H1 (cell line): ENCODE measurements at regions not wholly inside any gene's neighbourhood (a gene's known extent, or its start where the extent isn't known, plus 50 kb on each side); places are given as distances from the start of the nearest gene placed in this dataset.

Experiments
- CTCF ChIA-PET: fragments of 300-600 bp; sonication (Branson Sonifier 250); formaldehyde crosslinking; loops from one replicate; lab custom pipeline; 2021; ENCODE audit not compliant: partially characterized antibody; lab: Charles Lee
- POLR2A ChIA-PET: fragments of 300-600 bp; sonication (Branson Sonifier 250); formaldehyde crosslinking; loops from one replicate; lab custom pipeline; 2021; ENCODE audit warnings: inconsistent platforms; ENCODE audit not compliant: partially characterized antibody; lab: Charles Lee
- DNase-seq, 2 experiments: peaks; one replicate each; pipeline versions ENCODE4 v3.0.0 to v3.0.0-alpha.2; 2010 to 2022; ENCODE audit warnings: low spot score in 2 of 2, low read depth in 1 of 2, mixed read lengths in 1 of 2
- FAIRE-seq: peaks from 2 replicates; lab custom pipeline; 2011; peaks lifted over from hg19 to GRCh38; lab: Jason Lieb, UNC
- H2AFZ ChIP-seq: 2 replicates; pipeline ENCODE4 v1.8.1; 2012; ENCODE audit warnings: low read length, inconsistent platforms
- H2AK5ac ChIP-seq: 2 replicates; pipeline ENCODE4 v1.6.1; 2013; ENCODE audit warnings: low read depth, low read length
- H2BK120ac ChIP-seq: replicated peaks from 2 replicates; pipeline ENCODE3; 2013; ENCODE audit warnings: low read depth, low read length, inconsistent platforms
- H2BK12ac ChIP-seq: 2 replicates; pipeline ENCODE4 v1.6.1; 2013; ENCODE audit warnings: low read depth, low read length
- H2BK15ac ChIP-seq: 2 replicates; pipeline ENCODE4 v1.6.1; 2013; ENCODE audit warnings: low read length
- H2BK20ac ChIP-seq: 2 replicates; pipeline ENCODE4 v1.6.1; 2013; ENCODE audit warnings: low read length
- H2BK5ac ChIP-seq: 2 replicates; pipeline ENCODE4 v1.6.1; 2013; ENCODE audit warnings: low read depth, low read length
- H3K14ac ChIP-seq: 2 replicates; pipeline ENCODE4 v1.6.1; 2013; ENCODE audit warnings: inconsistent platforms; ENCODE audit not compliant: insufficient read length
- H3K18ac ChIP-seq: 2 replicates; pipeline ENCODE4 v1.6.1; 2013; ENCODE audit warnings: low read length; ENCODE audit errors: extremely low read depth
- H3K23ac ChIP-seq: 2 replicates; pipeline ENCODE4 v1.6.1; 2013; ENCODE audit warnings: inconsistent platforms; ENCODE audit not compliant: insufficient read length
- H3K23me2 ChIP-seq: 2 replicates; pipeline ENCODE4 v1.6.1; 2013; ENCODE audit warnings: low read depth, low read length
- H3K27ac ChIP-seq: 2 replicates; pipeline ENCODE4 v1.6.1; 2011; ENCODE audit warnings: low read depth, low read length, inconsistent platforms
- H3K27me3 ChIP-seq, 4 experiments: replicated peaks in 1 of 4; 1 replicate in 1 of 4; 2 replicates in 3 of 4; pipeline versions ENCODE4 v1.6.1 to v1.8.1; 2011 to 2013; ENCODE audit warnings: low read length in 3 of 4, mild to moderate bottlenecking in 3 of 4, inconsistent platforms in 2 of 4, mixed read lengths in 2 of 4, moderate library complexity in 1 of 4; ENCODE audit not compliant: control insufficient read depth in 3 of 4, insufficient read depth in 3 of 4; ENCODE audit errors: extremely low read depth in 1 of 4
- H3K36me3 ChIP-seq, 4 experiments: 2 replicates each; pipeline versions ENCODE4 v1.6.1 to v1.8.1; 2011 to 2013; ENCODE audit warnings: mild to moderate bottlenecking in 4 of 4, low read length in 3 of 4, moderate library complexity in 2 of 4, control low read depth in 1 of 4, inconsistent platforms in 1 of 4; ENCODE audit not compliant: insufficient read depth in 4 of 4, control insufficient read depth in 2 of 4
- H3K4ac ChIP-seq: replicated peaks from 2 replicates; pipeline ENCODE3; 2013; ENCODE audit warnings: low read length, low read depth, mixed read lengths, inconsistent platforms; ENCODE audit not compliant: insufficient read length
- H3K4me1 ChIP-seq, 4 experiments: replicated peaks in 1 of 4; 1 replicate in 1 of 4; 2 replicates in 3 of 4; pipeline versions ENCODE4 v1.6.1 to v1.8.1; 2011 to 2013; ENCODE audit warnings: low read length in 3 of 4, inconsistent platforms in 2 of 4, mixed read lengths in 1 of 4; ENCODE audit not compliant: insufficient read depth in 4 of 4, control insufficient read depth in 3 of 4
- H3K4me2 ChIP-seq, 2 experiments: 2 replicates each; pipeline versions ENCODE4 v1.6.1 to v1.8.1; 2011 to 2013; ENCODE audit warnings: low read depth in 2 of 2, low read length in 2 of 2, control low read depth in 1 of 2, inconsistent platforms in 1 of 2, mild to moderate bottlenecking in 1 of 2; ENCODE audit not compliant: insufficient read depth in 1 of 2
- H3K4me3 ChIP-seq, 4 experiments: fragments of 200-600, 300-600 bp in 1 of 4; sonication (generic), shearing (Covaris generic), sonication (Bioruptor Twin) in 1 of 4; 2 replicates each; pipeline versions ENCODE4 v1.5.1 to v1.8.1; 2011 to 2016; ENCODE audit warnings: low read length in 4 of 4, low read depth in 3 of 4, control low read depth in 2 of 4, inconsistent platforms in 2 of 4, mild to moderate bottlenecking in 2 of 4, mixed read lengths in 1 of 4, moderate library complexity in 1 of 4; ENCODE audit not compliant: insufficient read depth in 2 of 4; ENCODE audit errors: extremely low read depth in 1 of 4
- H3K56ac ChIP-seq: replicated peaks from 2 replicates; pipeline ENCODE3; 2013; ENCODE audit warnings: low read depth, mild to moderate bottlenecking, mixed read lengths, low read length, inconsistent platforms; ENCODE audit not compliant: insufficient read length
- H3K79me1 ChIP-seq: 2 replicates; pipeline ENCODE4 v1.6.1; 2013; ENCODE audit warnings: low read depth, low read length, control low read depth
- H3K79me2 ChIP-seq, 2 experiments: 2 replicates each; pipeline versions ENCODE4 v1.6.1 to v1.8.1; 2012 to 2013; ENCODE audit warnings: low read length in 2 of 2, mild to moderate bottlenecking in 2 of 2, inconsistent platforms in 1 of 2; ENCODE audit not compliant: insufficient read depth in 2 of 2, control insufficient read depth in 1 of 2
- H3K9ac ChIP-seq, 4 experiments: replicated peaks in 1 of 4; 1 replicate in 1 of 4; 2 replicates in 3 of 4; pipeline versions ENCODE4 v1.6.1 to v1.8.1; 2011 to 2013; ENCODE audit warnings: low read depth in 3 of 4, low read length in 3 of 4, control low read depth in 2 of 4, mild to moderate bottlenecking in 2 of 4, moderate library complexity in 2 of 4, inconsistent platforms in 1 of 4; ENCODE audit errors: extremely low read depth in 1 of 4
- H3K9me3 ChIP-seq, 2 experiments: 2 replicates each; pipeline versions ENCODE4 v1.6.1 to v1.8.1; 2012 to 2013; ENCODE audit warnings: mild to moderate bottlenecking in 2 of 2, moderate library complexity in 2 of 2, control low read depth in 1 of 2, inconsistent platforms in 1 of 2, low read depth in 1 of 2, low read length in 1 of 2, mixed read lengths in 1 of 2; ENCODE audit not compliant: insufficient read depth in 2 of 2
- H4K20me1 ChIP-seq, 2 experiments: replicated peaks in 1 of 2; 2 replicates each; pipeline versions ENCODE3 to v1.8.1; 2011 to 2013; ENCODE audit warnings: inconsistent platforms in 2 of 2, low read length in 2 of 2, mild to moderate bottlenecking in 1 of 2; ENCODE audit not compliant: insufficient read depth in 2 of 2, control insufficient read depth in 1 of 2
- H4K5ac ChIP-seq: 2 replicates; pipeline ENCODE4 v1.6.1; 2013; ENCODE audit warnings: low read length, low read depth, mixed read lengths, inconsistent platforms; ENCODE audit not compliant: insufficient read length
- H4K8ac ChIP-seq: 2 replicates; pipeline ENCODE4 v1.8.0; 2013; ENCODE audit warnings: mild to moderate bottlenecking, moderate library complexity, low read length, inconsistent platforms; ENCODE audit not compliant: insufficient read depth; ENCODE audit errors: extremely low read depth
- H4K91ac ChIP-seq: replicated peaks from 2 replicates; pipeline ENCODE3; 2013; ENCODE audit warnings: low read length, mixed read lengths, inconsistent platforms; ENCODE audit not compliant: insufficient read length
- ASH2L ChIP-seq: fragments of 200-600, 300-600 bp; sonication (generic); IDR thresholded peaks from one replicate; pipeline ENCODE4 v1.7.1; 2017; ENCODE audit warnings: low read length
- CREB1 ChIP-seq: IDR thresholded peaks from 2 replicates; pipeline ENCODE4 v1.6.1; 2012; ENCODE audit warnings: inconsistent platforms
- KDM4A ChIP-seq: IDR thresholded peaks from one replicate; pipeline ENCODE4 v1.7.1; 2012; ENCODE audit warnings: low read depth, mild to moderate bottlenecking, moderate library complexity, low read length, inconsistent platforms; ENCODE audit not compliant: severe bottlenecking
- NANOG ChIP-seq: IDR thresholded peaks from 2 replicates; pipeline ENCODE4 v1.6.1; 2011; ENCODE audit warnings: low read length, low read depth, mild to moderate bottlenecking, inconsistent platforms; ENCODE audit not compliant: insufficient read depth, poor library complexity, severe bottlenecking
- TCF12 ChIP-seq: IDR thresholded peaks from 2 replicates; pipeline ENCODE4 v1.6.1; 2011; ENCODE audit warnings: low read depth, mild to moderate bottlenecking, low read length
- WGBS, 2 experiments: shearing (Covaris generic) in 1 of 2; methylation state at CpG; one replicate each; pipeline versions ENCODE4 v1.1.6 to v1.1.7; 2013 to 2015; ENCODE audit warnings: low lambda C conversion rate in 2 of 2, mixed read lengths in 2 of 2, inconsistent platforms in 1 of 2, low coverage in 1 of 2, missing lambda C conversion rate in 1 of 2; ENCODE audit not compliant: insufficient replicate concordance in 2 of 2, insufficient coverage in 1 of 2, insufficient read length in 1 of 2; ENCODE audit errors: extremely low coverage in 1 of 2, missing lambda C conversion rate in 1 of 2; 5-methylcytosine and 5-hydroxymethylcytosine counted together

DNA sequence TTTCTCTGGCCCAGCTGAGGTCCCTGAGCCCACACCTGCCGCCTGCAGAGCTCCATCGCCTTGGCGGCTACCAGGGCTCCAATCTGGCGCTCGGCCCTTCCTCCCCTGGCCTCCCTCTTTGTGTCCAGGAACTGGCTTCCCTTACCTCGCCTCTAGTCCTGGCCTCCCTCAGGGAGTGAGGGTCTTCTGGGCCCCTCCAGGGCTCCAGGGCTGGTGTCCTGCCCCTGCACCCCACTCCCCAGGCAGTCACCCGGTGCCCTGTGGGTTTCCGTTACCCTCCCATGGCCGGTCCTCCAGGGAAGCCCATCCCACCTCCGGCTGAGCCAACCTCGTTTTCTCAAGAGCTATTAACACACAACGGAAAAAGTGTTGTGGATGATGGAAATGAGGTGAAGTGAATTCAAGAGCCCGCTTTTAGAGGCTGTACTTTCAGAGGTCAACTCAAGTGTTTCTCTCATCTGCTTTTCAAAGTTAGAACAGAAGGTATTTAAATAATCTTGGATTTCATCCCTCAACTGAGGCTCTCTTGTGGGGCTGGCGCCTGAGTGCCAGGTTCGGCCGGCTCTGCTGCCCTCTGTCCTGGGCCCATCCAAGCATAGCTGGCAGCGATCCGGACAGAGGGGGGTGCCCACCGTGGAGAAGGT is 131.9 kb downstream of the ASB1 start:
- Histone ChIP-seq H2BK20ac (no peak overlapping the region), H4K20me1 (no peaks in the 10 kb centered on the region), H3K36me3 (no peaks in the 10 kb centered on the region), H2AFZ (no peak overlapping the region), H2AK5ac (no peak overlapping the region), H3K14ac (no peak overlapping the region), H4K5ac (no peak overlapping the region), H3K79me2 (no peaks in the 10 kb centered on the region), H3K79me1 (no peaks in the 10 kb centered on the region), H3K4ac (no peak overlapping the region), H3K4me1 (peaks cover 0 to 3% (median 1%) of the 10 kb centered on the region in 4 experiments; a peak in 6 of 7 replicates), H3K23ac (no peak overlapping the region), H4K91ac (no peak overlapping the region), H3K56ac (no peak overlapping the region), H2BK15ac (no peak overlapping the region), H3K27me3 (no peaks in the 10 kb centered on the region; a peak in 1 of 7 replicates), H3K23me2 (peaks cover 3% of the 10 kb centered on the region; the same call in 1 of the 2 replicates), H3K4me2 (no peak overlapping the region), H2BK5ac (no peak overlapping the region), H2BK120ac (no peak overlapping the region), H3K9ac (no peak overlapping the region), H4K8ac (no peak overlapping the region), H3K18ac (no peak overlapping the region), H2BK12ac (no peak overlapping the region), H3K9me3 (no peaks in the 10 kb centered on the region), H3K4me3 (no peak overlapping the region), H3K27ac (no peak overlapping the region)
- WGBS, 2 experiments, result 92% methylated on average over 16 of the region's 19 CpGs; no CpG with 5 or more reads in 1 of the 2 experiments
- ChIA-PET POLR2A (no interaction called here), CTCF (interaction anchor here (2.3 kb wide), 1 partner anchor 15 kb away, joined by 7 read pairs; no protein-coding TSS in a partner anchor)
- TF ChIP-seq CREB1 (no peak), NANOG (no peak), ASH2L (no peak), TCF12 (no peak), KDM4A (no peak)
- FAIRE-seq (no peak), DNase-seq (no peak)
